ENCODE measurements at regions not wholly inside any gene's neighbourhood (a gene's known extent, or its start where the extent isn't known, plus 50 kb on each side); places are given as distances from the start of the nearest gene placed in this dataset.

- Histone ChIP-seq H3K23ac (ENCODE audit: insufficient read length, low read depth, low read length) (no peak overlapping the region), H4K20me1 (ENCODE audit: control insufficient read depth, insufficient read depth, insufficient read length) (no peaks in the 10 kb centered on the region), H3K79me2 (ENCODE audit: insufficient read depth, low read length) (no peaks in the 10 kb centered on the region), H3T11ph (ENCODE audit: low read length) (no peak overlapping the region), H3K56ac (ENCODE audit: insufficient read length, low read depth, low read length) (no peak overlapping the region), H2BK20ac (ENCODE audit: low read depth, low read length, poor library complexity, severe bottlenecking) (no peak overlapping the region), H3K14ac (ENCODE audit: insufficient read depth, low read length) (peak overlapping the region; percentile 40; the same call in 1 of the 2 replicates), H2BK12ac (ENCODE audit: insufficient read length, low read depth, low read length) (no peak overlapping the region), H3K4me2 (ENCODE audit: insufficient read depth, insufficient read length, low read length) (no peak overlapping the region), H3K9ac (ENCODE audit: extremely low read depth, insufficient read length, low read length) (no peak overlapping the region), H3K23me2 (ENCODE audit: insufficient read length, low read depth, low read length, poor library complexity, severe bottlenecking) (no peaks in the 10 kb centered on the region), H3K9me3 (ENCODE audit: control insufficient read depth, low read depth, low read length) (no peaks in the 10 kb centered on the region), H2AFZ (ENCODE audit: low read length) (no peak overlapping the region), H4K91ac (ENCODE audit: insufficient read length, low read depth, low read length) (no peak overlapping the region), H4K5ac (ENCODE audit: insufficient read length, low read depth, low read length) (no peak overlapping the region), H3K27ac (ENCODE audit: insufficient read length, low read depth, low read length) (no peak overlapping the region), H4K8ac (replicated peaks; ENCODE audit: insufficient read length, low read depth, low read length) (no peak overlapping the region), H2BK120ac (ENCODE audit: low read depth, low read length, poor library complexity, severe bottlenecking) (no peak overlapping the region), H3K18ac (ENCODE audit: insufficient read length, low read depth, low read length) (no peak overlapping the region), H2AK5ac (ENCODE audit: insufficient read length, low read length) (no peak overlapping the region), H2BK15ac (ENCODE audit: low read depth, low read length) (no peak overlapping the region), H2BK5ac (ENCODE audit: insufficient read length, low read length) (no peak overlapping the region), H3K27me3 (ENCODE audit: insufficient read depth, low read length) (no peaks in the 10 kb centered on the region), H3K4ac (ENCODE audit: low read depth, low read length) (no peak overlapping the region), H3K4me1 (ENCODE audit: insufficient read depth, low read length) (no peaks in the 10 kb centered on the region; the same call in 1 of the 2 replicates), H3K79me1 (ENCODE audit: insufficient read depth, low read depth, low read length, poor library complexity, severe bottlenecking) (no peaks in the 10 kb centered on the region)
- no peaks in the 10 kb centered on the region for H3K27me3 Mint-ChIP-seq (ENCODE audit: low read depth)
- no peak for DNase-seq
- WGBS (ENCODE audit: extremely low coverage, insufficient read length, low lambda C conversion rate) = no CpG with 5 or more reads among the region's 22 CpGs
- H3K27ac Mint-ChIP-seq = no peak overlapping the region
- H3K4me3 Mint-ChIP-seq = no peak overlapping the region
- peaks cover 0 to 3% of the 10 kb centered on the region in 2 experiments; a peak in 1 of 5 replicates for H3K9me3 Mint-ChIP-seq
- H3K36me3 Mint-ChIP-seq (ENCODE audit: insufficient read depth in 1 of 3, low read depth in 3 of 3) = peaks cover 0 to 4% (median 0%) of the 10 kb centered on the region in 3 experiments; a peak in 3 of 7 replicates
- TF ChIP-seq CTCF (conservative IDR thresholded peaks at IDR 0.05) = no peak
- no peaks in the 10 kb centered on the region for H3K4me1 Mint-ChIP-seq
Measured at GRCh38 chr5:84635235-84636055, 250.8 kb upstream of the EDIL3 start.
